Femur (tissue), 1 donor: ENCODE measurements at regions not wholly inside any gene's neighbourhood (a gene's known extent, or its start where the extent isn't known, plus 50 kb on each side); places are given as distances from the start of the nearest gene placed in this dataset.

Experiments
- DNase-seq: peaks from one replicate; pipeline ENCODE4 v3.0.0-alpha.2; 2017

DNA sequence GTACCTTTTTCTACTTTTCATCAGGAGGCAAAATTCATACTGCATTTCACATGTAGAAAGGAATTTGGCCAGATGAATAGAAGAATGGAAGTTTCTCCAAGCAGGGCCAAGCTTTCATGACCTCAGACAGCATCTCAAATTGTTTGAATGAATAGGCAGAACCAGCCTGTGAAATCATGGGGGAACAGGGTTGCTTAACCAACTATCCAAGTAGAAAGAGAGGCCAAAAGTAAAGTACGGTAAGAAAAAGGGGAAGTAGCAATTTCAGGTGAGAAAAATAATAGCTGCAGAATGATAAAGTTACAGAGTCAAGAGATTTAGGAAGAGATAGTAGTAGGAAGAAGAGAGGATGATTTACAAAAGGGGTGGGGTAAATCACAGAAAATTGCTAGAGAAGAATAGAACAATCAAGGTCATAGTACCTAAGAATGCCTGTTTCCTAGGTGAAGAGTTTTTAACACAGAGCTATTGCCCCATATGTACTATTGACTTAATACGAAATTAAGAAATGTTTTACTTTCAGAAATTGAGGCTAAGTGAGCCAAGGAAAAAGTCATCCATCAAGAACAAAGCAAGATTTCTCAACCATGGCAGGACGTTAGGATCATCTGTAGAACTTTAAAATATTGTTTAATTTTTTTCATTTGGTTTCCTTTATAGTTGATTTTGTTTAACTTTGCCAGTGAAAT lies 177.1 kb upstream of the TET2 start:
- DNase-seq, result no peak

DNA sequence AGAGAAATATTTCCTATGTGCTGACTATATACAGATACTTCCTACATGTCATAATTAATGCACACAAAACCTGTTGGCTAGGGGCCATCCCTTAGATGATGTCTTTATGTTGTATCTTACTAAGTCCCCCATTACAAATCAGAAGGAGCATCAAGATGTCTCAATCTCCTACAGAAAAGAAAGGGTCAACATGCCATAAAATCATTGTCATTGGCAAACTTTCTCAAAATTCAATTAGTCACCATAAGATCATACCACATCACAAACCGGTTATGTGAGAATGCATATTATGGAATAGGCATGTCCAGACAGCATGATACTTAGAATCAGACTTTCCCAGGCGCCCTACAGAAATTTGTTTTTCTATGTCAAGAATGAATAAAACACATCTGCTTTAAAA lies 175.2 kb upstream of the TET2 start:
- DNase-seq, result no peak

DNA sequence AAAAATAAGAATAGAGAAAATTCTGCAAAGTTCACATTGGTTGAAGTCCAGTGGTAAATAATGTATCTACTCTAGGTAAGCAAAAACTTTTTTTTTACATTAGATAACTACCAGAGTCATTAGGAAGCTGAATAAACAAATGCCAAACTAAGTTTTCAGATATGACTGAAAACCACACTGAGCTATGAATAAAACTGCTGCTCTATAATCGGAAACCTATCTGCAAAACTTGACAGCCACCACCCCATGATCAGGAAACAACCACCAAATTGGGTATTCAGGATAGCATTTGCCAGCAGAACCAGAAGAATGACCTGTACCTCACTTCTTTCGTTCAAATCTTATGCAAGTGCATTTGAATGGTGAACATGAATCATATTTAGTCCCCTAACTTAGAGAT lies 173.0 kb upstream of the TET2 start:
- no peak for DNase-seq

DNA sequence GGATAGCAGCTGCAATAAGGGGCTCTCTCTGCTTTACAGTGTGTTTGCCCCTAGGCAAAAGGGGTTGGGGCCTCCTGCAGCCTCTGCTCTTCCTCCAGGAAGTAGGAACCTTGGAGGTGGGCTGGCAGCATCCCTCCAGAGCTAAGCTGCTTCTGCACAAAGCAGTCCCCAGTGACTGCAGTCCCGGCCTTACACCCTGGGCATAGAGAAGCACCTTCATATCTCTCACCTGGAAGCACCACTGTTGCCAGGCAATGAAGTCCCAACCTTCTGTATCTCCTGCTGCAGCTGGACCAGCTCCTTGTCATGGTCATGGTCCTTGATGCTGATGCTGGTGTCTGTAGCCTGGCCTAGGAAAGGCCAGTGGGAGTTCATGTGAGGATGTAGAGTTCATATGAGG lies 171.1 kb upstream of the TET2 start:
- DNase-seq, result no peak

DNA sequence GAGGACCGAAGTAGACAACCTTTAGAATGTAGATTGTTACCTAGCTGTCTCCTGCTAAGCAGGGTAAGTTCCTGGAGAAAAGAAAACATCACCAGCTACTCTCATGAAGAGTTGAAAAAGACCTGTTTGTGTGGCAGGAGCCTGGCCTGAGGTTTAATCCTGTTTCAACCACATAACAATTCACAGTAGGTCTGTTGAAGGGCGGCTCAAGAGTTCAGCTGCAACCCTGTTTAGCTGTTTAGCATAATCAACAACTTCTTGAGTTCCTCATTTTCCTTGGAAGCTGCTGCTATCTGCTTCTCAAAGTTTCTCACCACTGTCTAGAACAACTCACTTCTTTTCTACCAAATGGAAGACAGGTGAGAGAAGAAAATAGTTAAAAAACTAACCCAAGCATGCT lies 170.4 kb upstream of the TET2 start:
- no peak for DNase-seq

DNA sequence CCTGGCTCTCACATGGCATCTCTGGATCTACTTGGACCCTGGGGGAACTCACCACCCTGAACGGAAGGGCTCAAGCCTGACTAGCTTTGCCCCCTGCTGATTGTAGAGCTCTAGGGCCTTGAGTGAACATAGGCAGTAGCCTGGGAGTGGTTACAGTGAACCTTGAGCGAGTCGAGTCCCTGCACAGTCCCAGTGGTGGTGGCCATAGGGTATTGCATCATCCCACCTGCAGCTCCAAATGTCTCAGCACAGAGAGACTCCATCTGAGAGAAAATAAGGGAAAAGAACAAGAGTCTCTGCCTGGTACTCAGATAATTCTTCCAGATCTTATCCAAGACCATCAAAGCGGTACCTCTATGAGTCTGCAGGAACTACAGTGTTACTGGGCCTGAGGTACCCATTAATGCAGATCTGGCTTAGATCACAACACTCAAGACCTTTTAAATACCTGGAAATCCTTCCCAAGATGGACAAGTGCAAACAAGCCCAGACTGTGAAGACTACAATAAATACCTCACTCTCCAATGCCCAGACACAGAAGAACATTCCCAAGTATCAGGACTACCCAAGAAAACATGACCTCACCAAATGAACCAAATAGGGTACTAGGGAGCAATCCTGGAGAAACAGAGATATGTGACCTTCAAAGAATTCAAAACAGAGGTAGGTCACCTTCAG lies 167.5 kb upstream of the TET2 start:
- DNase-seq, result no peak

DNA sequence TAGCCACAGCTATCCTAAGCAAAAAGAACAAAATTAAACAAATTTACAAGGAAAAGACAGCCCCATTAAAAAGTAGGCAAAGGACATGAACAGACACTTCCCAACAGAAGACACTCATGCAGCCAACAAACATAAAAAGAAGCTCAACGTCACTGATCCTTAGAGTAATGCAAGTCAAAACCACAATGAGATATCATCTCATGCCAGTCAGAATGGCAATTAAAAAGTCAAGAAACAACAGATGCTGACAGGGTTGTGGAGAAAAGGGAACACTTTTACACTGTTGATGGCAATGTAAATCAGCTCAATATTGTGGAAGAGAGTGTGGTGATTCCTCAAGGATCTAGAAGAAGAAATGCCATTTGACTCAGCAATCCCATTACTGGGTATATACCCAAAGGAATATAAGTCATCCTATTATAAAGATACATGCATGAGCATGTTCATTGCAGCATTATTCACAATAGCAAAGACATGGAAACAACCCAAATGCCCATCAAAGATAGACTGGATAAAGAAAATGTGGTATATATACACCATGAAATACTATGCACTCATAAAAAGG lies 163.0 kb upstream of the TET2 start:
- DNase-seq, result no peak

DNA sequence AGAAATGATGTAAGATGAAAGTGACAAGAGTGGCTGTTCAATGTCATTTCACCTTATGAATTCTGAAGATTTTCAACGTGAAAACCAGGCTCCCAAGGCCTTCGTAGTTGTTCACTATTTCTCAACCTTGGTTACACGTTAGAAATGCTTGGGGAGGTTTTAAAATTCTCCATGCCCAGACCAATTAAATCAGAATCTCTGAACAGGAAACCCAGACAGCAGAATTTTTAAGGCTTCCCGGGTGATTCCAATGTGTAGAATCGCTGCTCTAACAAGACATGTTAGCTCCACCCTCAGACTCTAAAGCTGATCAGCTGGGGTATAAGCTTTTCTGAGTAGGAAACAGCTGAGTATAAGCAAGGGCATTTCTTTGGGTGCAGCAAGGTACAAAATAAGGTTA lies 160.4 kb upstream of the TET2 start:
- no peak for DNase-seq

DNA sequence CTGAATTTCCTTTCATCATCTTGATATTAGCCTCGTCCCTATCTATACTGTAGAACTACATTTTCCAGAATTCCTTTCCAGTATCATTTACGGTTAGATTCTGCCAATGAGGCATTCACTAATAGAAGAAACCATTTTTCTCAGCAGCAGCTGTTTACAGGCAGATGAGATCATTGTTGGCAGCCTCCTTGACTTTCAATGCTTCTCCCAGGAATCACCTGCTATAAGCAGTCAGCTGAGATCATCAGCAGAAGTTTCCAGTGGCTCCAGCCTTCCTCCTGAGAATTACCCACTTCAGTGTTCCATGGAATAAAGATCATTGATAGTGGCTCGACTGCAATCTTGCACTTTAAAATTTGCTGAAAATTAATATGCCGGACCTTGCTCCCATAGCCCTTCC lies 157.3 kb upstream of the TET2 start:
- DNase-seq, result peak; percentile 68

DNA sequence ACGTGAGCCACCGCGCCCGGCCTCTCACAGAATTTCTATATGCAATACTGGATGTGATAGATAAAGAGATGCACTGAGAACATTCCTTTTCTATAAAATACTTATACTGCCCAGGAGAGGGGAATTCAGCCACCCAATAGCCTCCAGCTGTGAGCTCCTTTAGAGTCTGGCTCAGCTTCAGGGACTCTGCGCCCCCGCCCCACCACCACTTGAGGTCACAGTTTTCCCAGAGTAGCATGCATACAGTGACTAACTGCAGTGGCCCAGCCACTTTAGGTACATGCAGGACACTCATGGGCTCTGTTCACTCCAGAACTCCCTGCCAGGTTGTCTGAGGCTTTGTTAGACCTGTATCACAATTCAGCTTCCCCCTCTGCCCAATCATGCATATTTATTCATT lies 144.4 kb upstream of the TET2 start:
- DNase-seq, result no peak

DNA sequence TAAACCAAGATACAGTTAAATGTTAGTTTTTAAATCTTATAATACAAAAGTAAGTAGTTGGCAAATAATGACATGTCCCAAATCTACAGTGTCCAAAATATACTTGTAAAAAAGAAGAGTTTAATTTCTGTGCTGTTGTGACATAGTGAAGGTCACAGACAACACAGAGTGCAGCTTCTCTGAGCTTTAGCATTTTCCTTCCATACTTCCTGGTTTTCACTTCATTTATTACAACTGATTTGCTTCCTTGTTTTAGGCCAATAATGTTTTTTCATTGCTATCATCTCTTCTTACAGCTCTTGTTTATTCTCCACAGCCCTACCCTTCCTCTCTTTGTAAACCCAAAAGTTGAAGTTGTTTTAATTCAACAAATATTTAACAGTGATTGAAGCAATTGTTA lies 132.4 kb upstream of the TET2 start:
- no peak for DNase-seq

DNA sequence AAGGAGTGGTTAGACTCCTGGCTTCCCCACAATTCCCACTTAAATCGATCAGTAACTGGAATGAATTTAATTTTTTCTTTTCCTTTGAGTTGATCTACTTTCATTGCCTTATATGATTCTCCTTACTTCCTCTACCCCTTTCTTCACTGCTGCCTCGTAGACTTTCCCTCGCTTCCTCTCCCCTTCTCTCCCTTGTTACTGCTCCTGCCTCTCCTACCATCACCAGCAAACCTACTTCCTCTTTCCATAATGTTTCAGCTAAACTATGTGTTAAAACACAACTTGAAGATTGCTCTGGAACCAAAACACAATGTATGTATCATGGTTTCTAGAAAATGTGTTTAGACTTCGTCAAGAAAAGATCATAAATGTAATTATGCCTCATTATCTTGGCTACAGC lies 132.0 kb upstream of the TET2 start:
- DNase-seq, result no peak

DNA sequence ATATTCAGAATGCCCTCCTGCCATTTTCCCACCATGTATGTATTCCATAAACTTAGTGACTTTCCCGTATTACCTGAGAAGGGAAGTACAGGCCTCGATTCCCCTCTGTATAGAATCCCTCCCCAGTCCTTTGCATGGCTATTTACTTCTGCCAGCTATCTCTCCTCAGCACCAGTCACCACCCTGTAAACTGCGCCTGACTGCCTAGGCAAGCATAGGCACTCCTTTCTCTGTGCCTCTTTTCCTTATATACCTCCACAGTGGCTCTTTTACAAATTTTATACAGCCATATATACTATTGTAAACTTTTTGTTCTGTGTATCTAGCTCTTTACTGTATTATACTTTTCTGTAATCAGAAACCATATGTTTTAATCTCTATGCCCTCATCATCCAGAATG lies 130.9 kb upstream of the TET2 start:
- no peak for DNase-seq

DNA sequence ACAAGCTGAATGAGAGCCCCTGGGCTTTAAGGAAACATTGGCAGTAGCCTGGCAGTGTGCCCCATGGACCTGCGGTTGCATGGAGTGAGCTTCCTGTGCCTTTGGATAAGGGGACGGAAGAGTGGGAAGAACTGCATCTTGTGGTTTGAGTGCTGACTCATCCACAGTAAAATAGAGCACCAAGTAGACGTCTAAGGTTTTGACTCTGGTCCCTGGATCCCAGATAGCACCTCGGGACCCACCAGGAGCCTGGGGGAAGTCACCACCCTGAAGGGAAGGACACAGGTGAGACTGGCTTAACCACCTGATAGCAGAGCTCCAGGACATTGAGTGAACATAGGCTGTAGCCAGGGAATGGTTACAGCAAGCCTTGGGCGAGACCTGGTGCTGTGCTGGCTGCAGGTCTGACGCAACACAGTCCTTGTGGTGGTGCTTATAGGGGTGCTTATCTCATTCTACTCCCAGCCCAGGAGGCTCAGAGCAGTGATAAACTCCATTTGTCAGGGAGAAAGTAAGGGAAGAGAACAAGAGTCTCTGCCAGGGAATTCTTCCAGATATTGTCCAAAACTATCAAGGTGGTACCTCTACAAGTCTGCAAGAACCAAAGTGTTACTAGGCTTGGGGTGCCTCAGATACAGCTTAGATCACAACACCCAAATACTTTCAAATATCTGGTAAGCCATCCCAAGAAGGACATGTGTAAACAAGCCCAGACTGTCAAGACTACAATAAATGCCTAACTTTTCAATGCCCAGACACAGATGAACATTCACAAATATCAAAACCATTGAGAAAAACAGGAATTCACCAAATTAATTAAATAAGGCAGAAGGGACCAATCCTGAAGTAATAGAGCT lies 123.6 kb upstream of the TET2 start:
- no peak for DNase-seq

DNA sequence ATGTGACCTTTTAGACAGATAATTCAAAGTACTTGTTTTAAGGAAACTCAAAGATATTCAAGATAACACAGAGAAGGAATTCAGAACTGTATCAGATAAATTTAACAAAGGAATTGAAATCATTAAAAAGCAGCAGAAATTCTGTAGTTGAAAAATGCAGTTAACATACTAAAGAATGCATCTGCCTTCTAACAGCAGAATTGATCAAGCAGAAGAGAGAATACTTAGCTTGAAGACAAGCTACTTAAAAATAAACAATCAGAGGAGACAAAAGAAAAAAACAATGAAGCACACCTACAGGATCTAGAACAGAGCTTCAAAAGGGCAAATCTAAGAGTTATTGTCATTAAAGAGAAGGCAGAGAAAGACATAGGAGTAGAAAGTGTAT lies 123.0 kb upstream of the TET2 start:
- no peak for DNase-seq

DNA sequence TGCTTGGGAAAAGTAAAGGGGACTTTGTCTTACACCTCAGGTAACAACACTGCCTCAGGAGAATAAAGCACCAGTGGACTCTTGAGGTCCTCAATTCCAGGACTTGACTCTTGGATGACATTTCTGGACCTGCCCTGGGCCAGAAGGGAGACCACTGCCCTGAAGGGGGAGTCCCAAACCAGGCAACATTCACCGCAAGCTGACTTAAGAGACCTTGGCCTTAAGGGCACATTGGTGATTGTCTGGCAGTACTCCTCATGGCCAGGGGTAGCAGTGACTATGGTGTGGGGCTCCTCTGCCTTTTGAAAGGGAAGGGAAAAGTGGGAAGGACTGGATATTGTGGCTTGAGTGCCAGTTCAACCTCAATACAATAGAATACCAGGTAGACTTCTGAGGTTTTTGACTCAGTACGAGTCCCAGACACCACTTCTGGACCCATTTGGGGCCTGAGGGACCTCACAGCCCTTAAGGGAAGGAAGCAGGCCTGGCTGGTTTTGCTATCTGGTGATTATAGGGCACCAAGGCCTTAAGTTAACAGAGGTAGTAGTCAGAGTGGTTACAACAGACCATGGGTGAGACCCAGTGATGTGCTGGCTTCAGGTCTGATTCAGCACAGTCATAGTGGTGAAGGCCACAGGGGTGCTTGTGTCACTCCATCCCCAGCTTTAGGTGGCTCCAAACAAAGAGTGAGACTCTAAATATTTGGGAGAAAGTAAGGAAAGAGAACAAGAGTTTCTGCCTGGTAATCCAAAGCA lies 121.2 kb upstream of the TET2 start:
- no peak for DNase-seq

DNA sequence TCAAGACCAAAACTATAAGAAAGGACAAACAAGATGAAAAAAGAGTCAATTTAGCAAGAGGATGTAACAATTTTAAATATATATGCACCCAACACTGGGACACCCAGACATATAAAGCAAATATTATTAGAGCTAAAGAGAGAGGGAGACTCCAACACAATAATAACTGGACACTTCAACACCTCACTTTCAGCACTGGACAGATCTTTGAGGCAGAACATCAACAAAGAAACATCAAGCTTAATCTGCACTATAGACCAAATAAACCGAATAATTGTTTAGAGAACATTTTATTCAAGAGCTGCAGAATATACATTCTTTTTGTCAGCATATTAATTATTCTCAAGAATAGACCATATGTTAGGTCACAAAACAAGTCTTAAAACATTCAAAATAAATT lies 109.7 kb upstream of the TET2 start:
- no peak for DNase-seq

DNA sequence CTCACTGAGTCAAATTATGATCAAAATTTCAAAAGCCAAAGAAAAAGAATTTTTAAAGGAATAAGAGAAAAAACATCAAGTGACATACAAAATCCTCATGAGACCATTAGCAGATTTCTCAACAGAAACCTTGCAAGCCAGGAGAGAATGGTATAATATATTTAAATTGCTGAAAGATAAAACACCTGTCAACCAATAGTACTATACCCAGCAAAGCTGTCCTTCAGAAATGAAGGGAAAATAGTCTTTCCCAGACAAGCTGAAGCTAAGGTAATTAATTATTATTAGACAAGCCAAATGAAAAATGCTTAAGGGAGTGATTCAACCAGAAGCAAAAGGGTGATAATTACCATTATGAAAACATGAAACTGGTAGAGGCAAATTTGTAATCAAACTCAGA lies 104.2 kb upstream of the TET2 start:
- no peak for DNase-seq

DNA sequence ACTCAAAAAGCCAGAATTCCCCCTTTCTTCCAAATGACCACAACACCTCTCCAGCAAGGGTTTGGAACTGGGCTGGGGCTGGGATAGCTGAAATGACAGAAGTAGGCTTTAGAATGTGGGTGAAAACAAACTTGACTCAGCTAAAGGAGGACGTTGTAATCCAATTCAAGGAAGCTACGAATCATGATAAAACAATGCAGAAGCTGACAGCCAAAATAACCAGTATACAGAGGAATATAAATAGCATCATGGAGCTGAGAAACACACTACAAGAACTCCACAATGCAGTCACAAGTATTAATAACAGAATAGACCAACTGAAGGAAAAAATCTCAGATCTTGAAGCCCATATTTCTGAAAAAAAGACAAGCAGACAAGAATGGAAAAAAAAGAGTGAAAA lies 95.8 kb upstream of the TET2 start:
- DNase-seq, result no peak

DNA sequence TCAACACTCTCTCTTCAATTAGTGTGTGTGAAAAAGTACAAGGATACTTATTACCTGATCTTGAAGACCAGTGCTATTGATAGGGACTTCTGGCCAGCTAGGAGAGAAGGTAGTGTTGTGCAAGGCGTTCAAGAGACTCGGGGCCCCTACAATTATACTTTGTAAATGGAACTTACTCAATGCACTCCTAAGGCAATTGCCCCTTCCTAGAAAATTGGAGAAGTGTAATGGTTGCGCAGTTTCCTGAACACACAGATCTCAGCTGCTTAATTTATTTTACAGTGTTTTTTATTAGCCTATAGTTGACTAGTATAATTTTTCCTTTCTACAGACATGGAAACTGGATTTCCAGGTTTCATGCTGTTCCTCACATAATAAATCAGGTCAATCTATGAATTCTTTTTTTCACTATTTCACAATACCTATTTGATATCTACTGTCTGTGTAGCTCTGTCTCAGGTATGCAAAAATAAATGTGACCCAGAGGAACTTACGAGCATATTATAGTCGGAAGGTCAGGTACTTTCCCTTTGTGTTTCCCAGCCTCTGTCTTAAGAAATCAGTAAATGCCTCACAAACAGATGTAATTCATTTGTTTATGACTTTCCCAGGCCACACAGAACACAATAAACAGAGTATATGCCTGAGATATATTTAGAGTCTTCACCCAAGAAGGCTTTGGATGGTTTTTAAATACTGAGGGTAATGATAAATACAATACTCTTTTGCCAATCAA lies 89.1 kb upstream of the TET2 start:
- no peak for DNase-seq

DNA sequence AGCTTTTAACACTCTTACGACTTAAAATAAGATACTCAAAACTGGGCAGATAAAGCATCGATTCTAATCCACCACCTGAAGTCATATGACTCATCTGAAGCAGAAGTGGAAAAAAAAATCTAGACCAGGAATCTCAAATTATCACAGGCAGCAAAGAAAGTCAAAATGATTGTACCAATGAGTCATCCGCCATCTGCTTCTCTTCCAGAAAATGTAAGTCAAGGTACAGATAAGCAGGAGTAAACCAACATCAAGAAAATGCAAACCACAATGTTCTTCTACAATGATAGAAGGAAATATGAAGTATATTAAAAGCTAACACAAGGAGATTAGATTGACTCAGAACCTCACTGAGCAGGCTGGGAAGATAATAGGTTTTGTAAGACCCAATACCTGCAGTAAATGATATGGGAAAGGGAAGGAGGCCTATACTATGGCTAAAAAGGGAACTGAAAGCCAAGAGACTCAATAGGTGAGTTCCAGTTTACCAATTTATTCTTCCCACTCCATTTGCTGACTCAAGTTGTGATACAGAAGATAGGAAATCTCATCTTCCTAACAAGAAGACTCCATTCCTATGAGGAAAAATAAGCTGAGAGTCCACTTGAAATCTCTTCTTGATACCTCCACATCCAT lies 88.4 kb upstream of the TET2 start:
- no peak for DNase-seq

DNA sequence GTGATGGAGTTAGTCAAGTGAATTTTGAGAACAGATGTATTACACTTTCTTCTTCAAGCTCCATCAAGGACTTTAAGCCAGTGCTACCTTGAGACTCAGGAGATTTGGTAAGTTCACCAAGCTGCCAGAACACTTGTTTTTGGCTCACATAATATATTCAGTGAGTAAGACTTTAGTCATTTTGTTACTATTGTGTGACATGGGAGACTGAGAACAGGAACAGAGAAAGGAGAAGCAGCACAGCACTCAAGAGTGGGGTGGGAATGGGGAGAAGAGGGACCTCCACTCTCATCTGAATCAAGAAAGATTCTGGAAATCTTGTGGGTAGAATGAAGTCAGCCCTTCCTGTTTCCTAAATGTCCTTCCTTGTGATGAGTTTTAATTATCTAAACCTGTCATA lies 87.3 kb upstream of the TET2 start:
- DNase-seq, result no peak
